ENCODE measurements at regions not wholly inside any gene's neighbourhood (a gene's known extent, or its start where the extent isn't known, plus 50 kb on each side); places are given as distances from the start of the nearest gene placed in this dataset.

GRCh38 chr14:83129496-83129895 is 1595.8 kb upstream of the SEL1L start:
- ChIA-PET POLR2A (no interaction called here), CTCF (no interaction called here)
- Histone ChIP-seq H3K27me3 (ENCODE audit: control insufficient read depth in 1 of 2, insufficient read depth in 2 of 2, low read length in 2 of 2) (no peaks in the 10 kb centered on the region), H3K9me3 (ENCODE audit: control insufficient read depth in 1 of 2, insufficient read depth in 1 of 2, low read length in 2 of 2) (peaks cover 0 to 4% of the 10 kb centered on the region in 2 experiments), H3K27ac (ENCODE audit: low read depth in 1 of 2, low read length in 2 of 2) (no peak overlapping the region), H3K4me3 (ENCODE audit: low read length) (no peak overlapping the region), H3K36me3 (ENCODE audit: insufficient read depth, low read length) (no peaks in the 10 kb centered on the region), H3K4me1 (ENCODE audit: insufficient read depth, low read length) (no peaks in the 10 kb centered on the region)
- no peak for ATAC-seq (ENCODE audit: poor library complexity)
- Mint-ChIP-seq H3K4me1 (ENCODE audit: low read depth) (no peaks in the 10 kb centered on the region), H3K27me3 (no peaks in the 10 kb centered on the region), H3K27ac (no peak overlapping the region), H3K9me3 (peaks cover 2% of the 10 kb centered on the region), H3K4me3 (no peak overlapping the region), H3K36me3 (ENCODE audit: low read depth) (no peaks in the 10 kb centered on the region)
- no peak for DNase-seq
- intact Hi-C loops (cut with DNase I, micrococcal nuclease), result no loop called here
- TF ChIP-seq CTCF (IDR thresholded peaks at IDR 0.05), result no peak

- Mint-ChIP-seq H3K27ac (no peak overlapping the region), H3K27me3 (no peaks in the 10 kb centered on the region), H3K9me3 (peaks cover 3% of the 10 kb centered on the region), H3K4me1 (ENCODE audit: low read depth) (no peaks in the 10 kb centered on the region), H3K36me3 (ENCODE audit: low read depth) (no peaks in the 10 kb centered on the region), H3K4me3 (no peak overlapping the region)
- Histone ChIP-seq H3K9me3 (ENCODE audit: control insufficient read depth in 1 of 2, insufficient read depth in 1 of 2, low read length in 2 of 2) (peaks cover 0 to 4% of the 10 kb centered on the region in 2 experiments), H3K27ac (ENCODE audit: low read depth in 1 of 2, low read length in 2 of 2) (no peak overlapping the region), H3K36me3 (ENCODE audit: insufficient read depth, low read length) (no peaks in the 10 kb centered on the region), H3K4me1 (ENCODE audit: insufficient read depth, low read length) (no peaks in the 10 kb centered on the region), H3K4me3 (ENCODE audit: low read length) (no peak overlapping the region), H3K27me3 (ENCODE audit: control insufficient read depth in 1 of 2, insufficient read depth in 2 of 2, low read length in 2 of 2) (no peaks in the 10 kb centered on the region)
- ChIA-PET CTCF (no interaction called here), POLR2A (no interaction called here)
- intact Hi-C loops (cut with DNase I, micrococcal nuclease), result no loop called here
- no peak for TF ChIP-seq CTCF (IDR thresholded peaks at IDR 0.05)
- DNase-seq (peak in 2 of 14 experiments; percentile 7 to 12), ATAC-seq (ENCODE audit: poor library complexity) (no peak)
Measured at GRCh38 chr14:83133981-83134645, 1600.5 kb upstream of the SEL1L start.

GRCh38 chr14:83140756-83141155 is 1607.1 kb upstream of the SEL1L start:
- Histone ChIP-seq H3K36me3 (ENCODE audit: insufficient read depth, low read length) (no peaks in the 10 kb centered on the region), H3K4me1 (ENCODE audit: insufficient read depth, low read length) (no peaks in the 10 kb centered on the region), H3K27ac (ENCODE audit: low read depth in 1 of 2, low read length in 2 of 2) (no peak overlapping the region), H3K27me3 (ENCODE audit: control insufficient read depth in 1 of 2, insufficient read depth in 2 of 2, low read length in 2 of 2) (no peaks in the 10 kb centered on the region), H3K4me3 (ENCODE audit: low read length) (no peak overlapping the region), H3K9me3 (ENCODE audit: control insufficient read depth in 1 of 2, insufficient read depth in 1 of 2, low read length in 2 of 2) (peaks cover 0 to 11% of the 10 kb centered on the region in 2 experiments)
- ChIA-PET POLR2A (no interaction called here), CTCF (no interaction called here)
- Mint-ChIP-seq H3K9me3 (peaks cover 22% of the 10 kb centered on the region), H3K4me3 (no peak overlapping the region), H3K36me3 (ENCODE audit: low read depth) (no peaks in the 10 kb centered on the region), H3K27ac (no peak overlapping the region), H3K4me1 (ENCODE audit: low read depth) (no peaks in the 10 kb centered on the region), H3K27me3 (no peaks in the 10 kb centered on the region)
- TF ChIP-seq CTCF (IDR thresholded peaks at IDR 0.05), result no peak
- ATAC-seq (ENCODE audit: poor library complexity) (no peak), DNase-seq (no peak)
- intact Hi-C loops (cut with DNase I, micrococcal nuclease), result no loop called here

All from CD4-positive, alpha-beta T cell (primary cell).